Esophagus squamous epithelium (tissue), 4 donors: ENCODE measurements at regions not wholly inside any gene's neighbourhood (a gene's known extent, or its start where the extent isn't known, plus 50 kb on each side); places are given as distances from the start of the nearest gene placed in this dataset.

Source experiments
- POLR2A ChIP-seq, 4 donors: fragments of 450-650 bp; IDR thresholded peaks; one replicate each; pipeline ENCODE4 v1.6.1; 2017; ENCODE audit warnings: antibody characterized with exemption in 4 of 4, mild to moderate bottlenecking in 4 of 4, moderate library complexity in 3 of 4
- TF ChIP-seq, protein P1 (sequence below), 6 experiments: fragments of 450-650 bp in 4 of 6; fragments of 200-600 bp in 2 of 6; sonication (generic) in 2 of 6; IDR thresholded peaks; one replicate each; pipeline ENCODE4 v1.5.1; 2016 to 2019; ENCODE audit warnings: antibody characterized with exemption in 6 of 6, mild to moderate bottlenecking in 4 of 6, moderate library complexity in 4 of 6

- TF ChIP-seq, protein P1, sequence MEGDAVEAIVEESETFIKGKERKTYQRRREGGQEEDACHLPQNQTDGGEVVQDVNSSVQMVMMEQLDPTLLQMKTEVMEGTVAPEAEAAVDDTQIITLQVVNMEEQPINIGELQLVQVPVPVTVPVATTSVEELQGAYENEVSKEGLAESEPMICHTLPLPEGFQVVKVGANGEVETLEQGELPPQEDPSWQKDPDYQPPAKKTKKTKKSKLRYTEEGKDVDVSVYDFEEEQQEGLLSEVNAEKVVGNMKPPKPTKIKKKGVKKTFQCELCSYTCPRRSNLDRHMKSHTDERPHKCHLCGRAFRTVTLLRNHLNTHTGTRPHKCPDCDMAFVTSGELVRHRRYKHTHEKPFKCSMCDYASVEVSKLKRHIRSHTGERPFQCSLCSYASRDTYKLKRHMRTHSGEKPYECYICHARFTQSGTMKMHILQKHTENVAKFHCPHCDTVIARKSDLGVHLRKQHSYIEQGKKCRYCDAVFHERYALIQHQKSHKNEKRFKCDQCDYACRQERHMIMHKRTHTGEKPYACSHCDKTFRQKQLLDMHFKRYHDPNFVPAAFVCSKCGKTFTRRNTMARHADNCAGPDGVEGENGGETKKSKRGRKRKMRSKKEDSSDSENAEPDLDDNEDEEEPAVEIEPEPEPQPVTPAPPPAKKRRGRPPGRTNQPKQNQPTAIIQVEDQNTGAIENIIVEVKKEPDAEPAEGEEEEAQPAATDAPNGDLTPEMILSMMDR (IDR thresholded peaks at IDR 0.05): no peak
- no peak for TF ChIP-seq POLR2A (IDR thresholded peaks at IDR 0.05)
Measured at GRCh38 chr14:56975521-56975920, 165.2 kb upstream of the OTX2 start.
